ENCODE measurements at regions not wholly inside any gene's neighbourhood (a gene's known extent, or its start where the extent isn't known, plus 50 kb on each side); places are given as distances from the start of the nearest gene placed in this dataset.

GRCh38 chr6:133610971-133611370, 277.9 kb upstream of the TCF21 start:
- DNase-seq (ENCODE audit: low read depth in 1 of 2, low spot score in 1 of 2): no peak
- TF ChIP-seq POLR2AphosphoS5 (IDR thresholded peaks at IDR 0.05; ENCODE audit: low read depth): no peak
- TF ChIP-seq CTCF (IDR thresholded peaks at IDR 0.05; ENCODE audit: insufficient read depth, low read length): no peak
- TF ChIP-seq REST (IDR thresholded peaks at IDR 0.05; ENCODE audit: insufficient replicate concordance, low read depth): no peak
- TF ChIP-seq SPI1 (IDR thresholded peaks at IDR 0.05; ENCODE audit: borderline replicate concordance, low read depth): no peak
- TF ChIP-seq GABPA (IDR thresholded peaks at IDR 0.05; ENCODE audit: low read depth): no peak
- no peak overlapping the region for H3K27ac ChIP-seq (replicated peaks)

DNA sequence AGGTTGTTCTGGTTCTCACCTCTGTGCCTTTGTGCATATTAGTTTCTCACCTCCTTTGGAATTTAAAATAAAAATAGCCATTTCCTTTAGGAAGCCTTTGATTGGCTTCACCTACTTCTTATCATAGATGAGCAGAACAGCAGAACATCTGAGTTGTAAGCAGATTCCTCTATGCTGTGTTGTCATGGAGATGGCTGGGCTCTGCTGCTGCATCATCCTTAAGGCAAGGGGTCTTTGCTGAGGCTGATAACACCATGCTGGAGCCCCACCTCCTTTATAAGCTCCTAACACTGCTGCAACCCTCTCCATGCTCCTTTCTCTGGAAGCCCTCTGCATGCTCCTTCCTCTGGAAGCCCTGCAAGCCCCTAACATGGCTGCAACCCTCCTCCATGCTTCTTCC, 276.5 kb upstream of the TCF21 start:
- TF ChIP-seq SPI1 (IDR thresholded peaks at IDR 0.05; ENCODE audit: borderline replicate concordance, low read depth): no peak
- TF ChIP-seq POLR2AphosphoS5 (IDR thresholded peaks at IDR 0.05; ENCODE audit: low read depth): no peak
- TF ChIP-seq CTCF (IDR thresholded peaks at IDR 0.05; ENCODE audit: insufficient read depth, low read length): no peak
- no peak for TF ChIP-seq REST (IDR thresholded peaks at IDR 0.05; ENCODE audit: insufficient replicate concordance, low read depth)
- TF ChIP-seq GABPA (IDR thresholded peaks at IDR 0.05; ENCODE audit: low read depth): no peak
- no peak overlapping the region for H3K27ac ChIP-seq (replicated peaks)
- DNase-seq (ENCODE audit: low read depth in 1 of 2, low spot score in 1 of 2): no peak

More at GRCh38 chr6:133610971-133611370, 277.9 kb upstream of the TCF21 start:
- no peak overlapping the region for H3K4me3 ChIP-seq (replicated peaks; ENCODE audit: insufficient read depth, low read length)
- H3K27me3 ChIP-seq (ENCODE audit: insufficient read depth, poor library complexity, severe bottlenecking): no peaks in the 10 kb centered on the region

GRCh38 chr6:133613211-133613610, 275.7 kb upstream of the TCF21 start:
- no peak overlapping the region for H3K4me3 ChIP-seq (replicated peaks; ENCODE audit: insufficient read depth, low read length)
- no peak for DNase-seq (ENCODE audit: low read depth in 1 of 2, low spot score in 1 of 2)
- H3K27ac ChIP-seq (replicated peaks): no peak overlapping the region
- TF ChIP-seq GABPA (IDR thresholded peaks at IDR 0.05; ENCODE audit: low read depth): no peak
- no peaks in the 10 kb centered on the region for H3K27me3 ChIP-seq (ENCODE audit: insufficient read depth, poor library complexity, severe bottlenecking)

More for the DNA sequence above, 276.5 kb upstream of the TCF21 start:
- H3K27me3 ChIP-seq (ENCODE audit: insufficient read depth, poor library complexity, severe bottlenecking): no peaks in the 10 kb centered on the region
- H3K4me3 ChIP-seq (replicated peaks; ENCODE audit: insufficient read depth, low read length): no peak overlapping the region

- no peaks in the 10 kb centered on the region for H3K27me3 ChIP-seq (ENCODE audit: insufficient read depth, poor library complexity, severe bottlenecking)
- no peak overlapping the region for H3K27ac ChIP-seq (replicated peaks)
- DNase-seq (ENCODE audit: low read depth in 1 of 2, low spot score in 1 of 2): no peak
- H3K4me3 ChIP-seq (replicated peaks; ENCODE audit: insufficient read depth, low read length): no peak overlapping the region
- no peak for TF ChIP-seq GABPA (IDR thresholded peaks at IDR 0.05; ENCODE audit: low read depth)
- no peak for TF ChIP-seq CTCF (IDR thresholded peaks at IDR 0.05; ENCODE audit: insufficient read depth, low read length)
- TF ChIP-seq POLR2AphosphoS5 (IDR thresholded peaks at IDR 0.05; ENCODE audit: low read depth): no peak
- no peak for TF ChIP-seq SPI1 (IDR thresholded peaks at IDR 0.05; ENCODE audit: borderline replicate concordance, low read depth)
- no peak for TF ChIP-seq REST (IDR thresholded peaks at IDR 0.05; ENCODE audit: insufficient replicate concordance, low read depth)
Measured at GRCh38 chr6:133621751-133622150, 267.2 kb upstream of the TCF21 start.

Measured in HL-60 (cell line).